ENCODE measurements at regions not wholly inside any gene's neighbourhood (a gene's known extent, or its start where the extent isn't known, plus 50 kb on each side); places are given as distances from the start of the nearest gene placed in this dataset.

- H3K27me3 ChIP-seq = no peaks in the 10 kb centered on the region
- no peaks in the 10 kb centered on the region for H3K36me3 ChIP-seq
- H3K4me1 ChIP-seq = no peaks in the 10 kb centered on the region
- no peak overlapping the region for H3K9ac ChIP-seq (ENCODE audit: low read depth in 2 of 2, low read length in 2 of 2)
- DNase-seq = no peak
- no peak for TF ChIP-seq CTCF (IDR thresholded peaks at IDR 0.05)
- H3K4me3 ChIP-seq = no peak overlapping the region
- intact Hi-C loops (cut with DNase I) = no loop called here
- no peak overlapping the region for H3K27ac ChIP-seq
- H3K9me3 ChIP-seq = no peaks in the 10 kb centered on the region
Measured at GRCh38 chr5:157961896-157962590, 103.1 kb upstream of the CLINT1 start.

- H3K36me3 ChIP-seq = no peaks in the 10 kb centered on the region
- H3K4me3 ChIP-seq = no peak overlapping the region
- TF ChIP-seq CTCF (IDR thresholded peaks at IDR 0.05) = no peak
- no peaks in the 10 kb centered on the region for H3K9me3 ChIP-seq
- no peaks in the 10 kb centered on the region for H3K27me3 ChIP-seq
- no peak for DNase-seq
- intact Hi-C loops (cut with DNase I) = no loop called here
- no peaks in the 10 kb centered on the region for H3K4me1 ChIP-seq
- H3K9ac ChIP-seq (ENCODE audit: low read depth in 2 of 2, low read length in 2 of 2) = no peak overlapping the region
- H3K27ac ChIP-seq = no peak overlapping the region
Measured at GRCh38 chr5:157961176-157961575, 102.2 kb upstream of the CLINT1 start.

- no peaks in the 10 kb centered on the region for H3K36me3 ChIP-seq
- TF ChIP-seq CTCF (IDR thresholded peaks at IDR 0.05) = no peak
- DNase-seq = no peak
- no peaks in the 10 kb centered on the region for H3K9me3 ChIP-seq
- intact Hi-C loops (cut with DNase I) = no loop called here
- H3K27ac ChIP-seq = no peak overlapping the region
- H3K9ac ChIP-seq (ENCODE audit: low read depth in 2 of 2, low read length in 2 of 2) = no peak overlapping the region
- H3K4me3 ChIP-seq = no peak overlapping the region
- no peaks in the 10 kb centered on the region for H3K4me1 ChIP-seq
- H3K27me3 ChIP-seq = no peaks in the 10 kb centered on the region
Measured at GRCh38 chr5:157959370-157959769, 100.4 kb upstream of the CLINT1 start.

- TF ChIP-seq CTCF (IDR thresholded peaks at IDR 0.05) = no peak
- H3K4me3 ChIP-seq = no peak overlapping the region
- H3K27me3 ChIP-seq = no peaks in the 10 kb centered on the region
- H3K9ac ChIP-seq (ENCODE audit: low read depth in 2 of 2, low read length in 2 of 2) = no peak overlapping the region
- H3K27ac ChIP-seq = no peak overlapping the region
- no peaks in the 10 kb centered on the region for H3K9me3 ChIP-seq
- intact Hi-C loops (cut with DNase I) = no loop called here
- H3K4me1 ChIP-seq = no peaks in the 10 kb centered on the region
- no peaks in the 10 kb centered on the region for H3K36me3 ChIP-seq
- no peak for DNase-seq
Measured at GRCh38 chr5:157956271-157956885, 97.4 kb upstream of the CLINT1 start.

- no peak for DNase-seq
- Histone ChIP-seq H3K4me1 (no peaks in the 10 kb centered on the region), H3K4me3 (no peak overlapping the region), H3K9me3 (no peaks in the 10 kb centered on the region), H3K27me3 (no peaks in the 10 kb centered on the region), H3K9ac (ENCODE audit: low read depth in 2 of 2, low read length in 2 of 2) (no peak overlapping the region), H3K27ac (no peak overlapping the region), H3K36me3 (no peaks in the 10 kb centered on the region)
- TF ChIP-seq CTCF (IDR thresholded peaks at IDR 0.05) = no peak
- intact Hi-C loops (cut with DNase I) = no loop called here
Measured at GRCh38 chr5:157955541-157956172, 96.7 kb upstream of the CLINT1 start.

All from colonic mucosa (tissue), 4 donors.